Upper lobe of left lung (tissue), 6 donors: ENCODE measurements at regions not wholly inside any gene's neighbourhood (a gene's known extent, or its start where the extent isn't known, plus 50 kb on each side); places are given as distances from the start of the nearest gene placed in this dataset.

Experiments used
- ATAC-seq, 2 donors: fragments of 200-7000 bp; cut with Tn5 transposase; one replicate each; pipeline ENCODE4 v1.9.1; 2022; ENCODE audit warnings: mild to moderate bottlenecking in 2 of 2, moderate library complexity in 2 of 2; ENCODE audit not compliant: low FRiP score in 2 of 2
- DNase-seq, 2 donors: peaks; one replicate each; pipeline ENCODE4 v3.0.0-alpha.2; 2019 to 2020
- H3K27ac ChIP-seq, 4 donors: fragments of 200-600 bp; sonication (generic); one replicate each; pipeline ENCODE4 v1.5.1; 2016 to 2019
- H3K27me3 ChIP-seq, 4 donors: fragments of 200-600 bp; sonication (generic); one replicate each; pipeline ENCODE4 v1.5.1; 2017 to 2019
- H3K36me3 ChIP-seq, 4 donors: fragments of 200-600 bp; sonication (generic); one replicate each; pipeline ENCODE4 v1.5.1; 2016 to 2019
- H3K4me1 ChIP-seq, 4 donors: fragments of 200-600 bp; sonication (generic); one replicate each; pipeline ENCODE4 v1.5.1; 2018 to 2019
- H3K4me3 ChIP-seq, 4 donors: fragments of 200-600 bp; sonication (generic); one replicate each; pipeline ENCODE4 v1.5.1; 2017 to 2019; ENCODE audit warnings: mild to moderate bottlenecking in 2 of 4, moderate library complexity in 1 of 4
- H3K9me3 ChIP-seq, 4 donors: fragments of 200-600 bp; sonication (generic); one replicate each; pipeline ENCODE4 v1.5.1; 2018 to 2019
- EP300 ChIP-seq, 4 donors: sonication (generic); formaldehyde crosslinking; IDR thresholded peaks; one replicate each; pipeline ENCODE4 v1.5.1; 2017; ENCODE audit warnings: antibody characterized with exemption in 4 of 4, control low read depth in 2 of 4
- POLR2A ChIP-seq, 4 donors: fragments of 450-650 bp; IDR thresholded peaks; one replicate each; pipeline ENCODE4 v1.5.1; 2016 to 2017; ENCODE audit warnings: antibody characterized with exemption in 4 of 4, mild to moderate bottlenecking in 2 of 4
- POLR2AphosphoS5 ChIP-seq, 2 donors: sonication (generic); formaldehyde crosslinking; IDR thresholded peaks; one replicate each; pipeline ENCODE4 v1.5.1; 2017; ENCODE audit warnings: antibody characterized with exemption in 2 of 2
- WGBS, 2 donors: methylation state at CpG; one replicate each; pipeline ENCODE4 v1.1.5; 2017 to 2018; 5-methylcytosine and 5-hydroxymethylcytosine counted together
- TF ChIP-seq, protein P1 (sequence below), 6 experiments: fragments of 450-650 bp in 4 of 6; fragments of 200-600 bp in 2 of 6; sonication (generic) in 2 of 6; IDR thresholded peaks; one replicate each; pipeline ENCODE4 v1.5.1; 2016 to 2019; ENCODE audit warnings: antibody characterized with exemption in 6 of 6
- donor health status: DM: no; HTN: no; CAD: no; lungs with moderate emphysema.
- donor health status: DM: no; HTN: yes; CAD: no; lungs with severe emphysema.

DNA sequence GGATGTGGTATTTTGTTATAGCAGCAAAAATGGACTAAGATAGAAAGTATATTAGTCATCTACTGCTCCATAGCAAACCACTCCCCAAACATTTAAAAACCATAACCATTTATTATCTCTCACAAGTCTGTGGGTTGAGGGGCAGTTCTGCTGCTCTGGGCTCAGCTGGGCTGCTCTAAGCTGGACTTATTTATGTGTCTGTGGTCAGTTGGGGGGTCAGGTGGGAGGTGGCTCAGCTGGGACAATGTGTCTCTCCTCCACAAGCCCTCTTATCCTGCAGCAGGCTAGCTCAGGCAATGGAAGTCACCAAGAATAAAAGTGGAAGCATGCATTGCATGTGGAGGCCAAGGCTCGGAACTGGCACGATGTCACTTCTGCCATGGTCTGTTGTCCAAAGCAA lies 226.1 kb upstream of the N4BP1 start:
- 84 to 92% methylated on average over 2 of the region's 2 CpGs for WGBS, 2 donors
- no peak for ATAC-seq
- TF ChIP-seq, protein P1, sequence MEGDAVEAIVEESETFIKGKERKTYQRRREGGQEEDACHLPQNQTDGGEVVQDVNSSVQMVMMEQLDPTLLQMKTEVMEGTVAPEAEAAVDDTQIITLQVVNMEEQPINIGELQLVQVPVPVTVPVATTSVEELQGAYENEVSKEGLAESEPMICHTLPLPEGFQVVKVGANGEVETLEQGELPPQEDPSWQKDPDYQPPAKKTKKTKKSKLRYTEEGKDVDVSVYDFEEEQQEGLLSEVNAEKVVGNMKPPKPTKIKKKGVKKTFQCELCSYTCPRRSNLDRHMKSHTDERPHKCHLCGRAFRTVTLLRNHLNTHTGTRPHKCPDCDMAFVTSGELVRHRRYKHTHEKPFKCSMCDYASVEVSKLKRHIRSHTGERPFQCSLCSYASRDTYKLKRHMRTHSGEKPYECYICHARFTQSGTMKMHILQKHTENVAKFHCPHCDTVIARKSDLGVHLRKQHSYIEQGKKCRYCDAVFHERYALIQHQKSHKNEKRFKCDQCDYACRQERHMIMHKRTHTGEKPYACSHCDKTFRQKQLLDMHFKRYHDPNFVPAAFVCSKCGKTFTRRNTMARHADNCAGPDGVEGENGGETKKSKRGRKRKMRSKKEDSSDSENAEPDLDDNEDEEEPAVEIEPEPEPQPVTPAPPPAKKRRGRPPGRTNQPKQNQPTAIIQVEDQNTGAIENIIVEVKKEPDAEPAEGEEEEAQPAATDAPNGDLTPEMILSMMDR (IDR thresholded peaks at IDR 0.05): no peak
- no peak for TF ChIP-seq POLR2AphosphoS5 (IDR thresholded peaks at IDR 0.05)
- no peak for TF ChIP-seq EP300 (IDR thresholded peaks at IDR 0.05)
- TF ChIP-seq POLR2A (IDR thresholded peaks at IDR 0.05): no peak

DNA sequence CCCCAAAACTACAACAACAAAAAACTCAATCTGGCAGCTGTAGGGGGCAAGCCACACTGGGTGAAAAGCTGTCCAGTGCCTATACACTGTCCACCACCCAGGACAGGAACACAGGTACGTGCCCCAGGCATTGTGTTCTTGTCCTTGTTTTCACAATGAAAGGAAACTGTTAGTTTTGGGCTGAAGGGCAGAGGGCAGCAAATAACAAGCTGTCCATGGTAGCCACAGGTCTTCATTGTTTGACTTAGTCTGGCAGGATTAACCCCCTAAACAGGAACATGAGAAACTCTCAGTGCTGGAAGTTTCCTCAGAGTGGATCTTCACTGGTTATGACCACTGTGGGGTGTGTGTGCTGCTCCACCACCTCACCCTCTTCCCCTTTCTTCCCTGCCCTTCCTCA lies 224.6 kb upstream of the N4BP1 start:
- no peaks in the 10 kb centered on the region for H3K27me3 ChIP-seq
- H3K36me3 ChIP-seq: no peaks in the 10 kb centered on the region
- H3K4me3 ChIP-seq: no peak overlapping the region
- DNase-seq: no peak
- H3K4me1 ChIP-seq: no peaks in the 10 kb centered on the region
- H3K9me3 ChIP-seq: no peaks in the 10 kb centered on the region
- ATAC-seq: no peak
- no peak for TF ChIP-seq EP300 (IDR thresholded peaks at IDR 0.05)
- TF ChIP-seq POLR2AphosphoS5 (IDR thresholded peaks at IDR 0.05): no peak
- no peak for TF ChIP-seq POLR2A (IDR thresholded peaks at IDR 0.05)
- TF ChIP-seq, protein P1 (IDR thresholded peaks at IDR 0.05): no peak
- WGBS, 2 donors: 6 to 10% methylated on average over 1 of the region's 1 CpG
- no peak overlapping the region for H3K27ac ChIP-seq

More for the DNA sequence above, 226.1 kb upstream of the N4BP1 start:
- Histone ChIP-seq H3K27me3 (no peaks in the 10 kb centered on the region), H3K4me1 (no peaks in the 10 kb centered on the region), H3K9me3 (no peaks in the 10 kb centered on the region), H3K27ac (no peak overlapping the region), H3K36me3 (no peaks in the 10 kb centered on the region), H3K4me3 (no peak overlapping the region)
- DNase-seq: no peak

DNA sequence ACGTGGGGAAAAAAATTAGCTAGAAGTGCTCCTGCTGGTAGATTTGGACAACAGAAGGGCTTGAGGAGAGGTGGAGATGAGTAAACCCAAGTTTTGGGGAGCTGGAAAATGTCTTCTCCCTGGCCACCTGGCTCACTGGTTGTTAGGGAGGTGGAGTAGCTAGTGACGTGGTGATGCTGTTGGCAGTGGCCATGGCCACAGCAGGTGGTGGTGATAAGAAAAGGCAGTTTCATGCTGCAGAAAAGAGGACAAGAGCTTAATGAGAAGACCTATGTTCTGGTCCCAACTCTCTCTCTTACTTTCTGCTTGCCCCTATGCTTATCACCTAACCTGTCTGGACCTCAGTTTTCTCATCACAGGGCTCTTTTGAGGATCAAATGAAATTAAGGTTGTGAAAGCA lies 223.5 kb upstream of the N4BP1 start:
- DNase-seq: no peak
- no peak overlapping the region for H3K27ac ChIP-seq
- no peak for ATAC-seq
- H3K4me1 ChIP-seq: no peaks in the 10 kb centered on the region
- 44 to 47% methylated on average over 2 of the region's 2 CpGs for WGBS, 2 donors
- no peak overlapping the region for H3K4me3 ChIP-seq
- no peak for TF ChIP-seq EP300 (IDR thresholded peaks at IDR 0.05)
- TF ChIP-seq, protein P1 (IDR thresholded peaks at IDR 0.05): no peak
- TF ChIP-seq POLR2AphosphoS5 (IDR thresholded peaks at IDR 0.05): no peak
- TF ChIP-seq POLR2A (IDR thresholded peaks at IDR 0.05): no peak
- no peaks in the 10 kb centered on the region for H3K27me3 ChIP-seq
- H3K9me3 ChIP-seq: no peaks in the 10 kb centered on the region
- no peaks in the 10 kb centered on the region for H3K36me3 ChIP-seq

DNA sequence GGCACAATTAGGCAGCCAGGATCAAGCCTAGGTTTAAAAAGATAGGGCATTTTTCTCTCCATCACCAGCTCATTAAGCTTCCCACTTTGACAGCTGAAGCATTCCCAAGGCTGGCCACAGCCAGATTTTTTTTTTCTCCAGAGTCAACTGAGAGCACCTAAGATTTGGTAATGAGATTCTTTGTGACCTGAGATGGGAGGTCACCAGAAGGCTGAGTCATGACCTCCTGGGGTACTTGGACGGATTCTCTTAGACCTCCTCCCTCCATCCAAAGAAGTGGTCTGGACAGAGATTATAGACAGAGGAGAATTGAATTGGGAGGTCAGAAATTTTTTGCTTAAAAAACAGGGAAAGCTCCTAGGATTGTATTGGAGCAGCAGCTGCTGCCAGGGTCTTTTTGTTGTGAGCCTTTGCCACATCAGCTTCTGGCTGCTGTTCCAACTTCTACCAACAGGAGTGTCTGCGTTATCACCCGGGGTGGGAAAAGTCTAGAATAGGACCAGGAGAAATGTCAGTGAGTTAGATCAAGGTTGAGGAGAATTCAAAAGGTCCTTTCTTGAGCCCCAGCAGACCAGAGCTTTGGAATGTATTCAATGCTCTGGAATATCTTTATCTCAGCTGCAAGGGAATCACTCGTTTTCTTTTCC lies 221.2 kb upstream of the N4BP1 start:
- Histone ChIP-seq H3K4me3 (no peak overlapping the region), H3K27ac (no peak overlapping the region), H3K4me1 (no peaks in the 10 kb centered on the region), H3K36me3 (no peaks in the 10 kb centered on the region), H3K9me3 (no peaks in the 10 kb centered on the region), H3K27me3 (no peaks in the 10 kb centered on the region)
- DNase-seq (no peak), ATAC-seq (no peak)
- 29 to 35% methylated on average over 4 of the region's 4 CpGs for WGBS, 2 donors
- TF ChIP-seq POLR2AphosphoS5 (IDR thresholded peaks at IDR 0.05) (no peak), EP300 (IDR thresholded peaks at IDR 0.05) (no peak), POLR2A (IDR thresholded peaks at IDR 0.05) (no peak)
- TF ChIP-seq, protein P1 (IDR thresholded peaks at IDR 0.05): no peak
